ENCODE measurements at regions not wholly inside any gene's neighbourhood (a gene's known extent, or its start where the extent isn't known, plus 50 kb on each side); places are given as distances from the start of the nearest gene placed in this dataset.

GRCh38 chr10:21002091-21002878 lies 105.2 kb upstream of the NEBL start:
- DNase-seq: no peak

- DNase-seq: no peak
These were observed 102.6 kb upstream of the NEBL start for GRCh38 chr10:20999699-21000098.

GRCh38 chr10:20998036-20998435 lies 100.9 kb upstream of the NEBL start:
- no peak for DNase-seq

GRCh38 chr10:20995123-20995987 lies 98.2 kb upstream of the NEBL start:
- no peak for DNase-seq

GRCh38 chr10:20993830-20994527 lies 96.9 kb upstream of the NEBL start:
- no peak for DNase-seq

GRCh38 chr10:20993389-20993788 lies 96.3 kb upstream of the NEBL start:
- no peak for DNase-seq

GRCh38 chr10:20991526-20991925 lies 94.4 kb upstream of the NEBL start:
- DNase-seq: no peak

GRCh38 chr10:20990604-20991003 lies 93.5 kb upstream of the NEBL start:
- no peak for DNase-seq

- no peak for DNase-seq
These were observed 91.4 kb upstream of the NEBL start for GRCh38 chr10:20988357-20988983.

GRCh38 chr10:20986049-20986448 lies 88.9 kb upstream of the NEBL start:
- DNase-seq: no peak

GRCh38 chr10:20984662-20985061 lies 87.6 kb upstream of the NEBL start:
- no peak for DNase-seq

- no peak for DNase-seq
These were observed 84.4 kb upstream of the NEBL start for GRCh38 chr10:20981419-20981953.

- DNase-seq: no peak
These were observed 81.5 kb upstream of the NEBL start for GRCh38 chr10:20978617-20979016.

GRCh38 chr10:20977300-20977699 lies 80.2 kb upstream of the NEBL start:
- DNase-seq: no peak

- DNase-seq: no peak
These were observed 79.8 kb upstream of the NEBL start for GRCh38 chr10:20976891-20977290.

- no peak for DNase-seq
These were observed 79.3 kb upstream of the NEBL start for GRCh38 chr10:20976390-20976789.

- DNase-seq: no peak
These were observed 78.1 kb upstream of the NEBL start for GRCh38 chr10:20975236-20975635.

GRCh38 chr10:20972925-20973324 lies 75.8 kb upstream of the NEBL start:
- DNase-seq: no peak

- DNase-seq: no peak
These were observed 74.8 kb upstream of the NEBL start for GRCh38 chr10:20971901-20972300.

GRCh38 chr10:20970708-20971107 lies 73.6 kb upstream of the NEBL start:
- DNase-seq: peak; percentile 17

GRCh38 chr10:20970044-20970443 lies 72.9 kb upstream of the NEBL start:
- DNase-seq: no peak

- DNase-seq: no peak
These were observed 69.3 kb upstream of the NEBL start for GRCh38 chr10:20966426-20966825.

Data from inflammatory macrophage treated with lipopolysaccharide for 4 hours (primary cell).